Stimulated activated CD8-positive, alpha-beta memory T cell treated with anti-CD3 and anti-CD28 coated beads, Interleukin-7, amount 100 ng/mL, for 48 hours (primary cell): ENCODE measurements at regions not wholly inside any gene's neighbourhood (a gene's known extent, or its start where the extent isn't known, plus 50 kb on each side); places are given as distances from the start of the nearest gene placed in this dataset.

Experiments
- DNase-seq, 2 donors: peaks; one replicate each; pipeline ENCODE4 v3.0.0-alpha.2; 2020; ENCODE audit warnings: low read depth in 1 of 2; ENCODE audit errors: extremely low read depth in 1 of 2

DNA sequence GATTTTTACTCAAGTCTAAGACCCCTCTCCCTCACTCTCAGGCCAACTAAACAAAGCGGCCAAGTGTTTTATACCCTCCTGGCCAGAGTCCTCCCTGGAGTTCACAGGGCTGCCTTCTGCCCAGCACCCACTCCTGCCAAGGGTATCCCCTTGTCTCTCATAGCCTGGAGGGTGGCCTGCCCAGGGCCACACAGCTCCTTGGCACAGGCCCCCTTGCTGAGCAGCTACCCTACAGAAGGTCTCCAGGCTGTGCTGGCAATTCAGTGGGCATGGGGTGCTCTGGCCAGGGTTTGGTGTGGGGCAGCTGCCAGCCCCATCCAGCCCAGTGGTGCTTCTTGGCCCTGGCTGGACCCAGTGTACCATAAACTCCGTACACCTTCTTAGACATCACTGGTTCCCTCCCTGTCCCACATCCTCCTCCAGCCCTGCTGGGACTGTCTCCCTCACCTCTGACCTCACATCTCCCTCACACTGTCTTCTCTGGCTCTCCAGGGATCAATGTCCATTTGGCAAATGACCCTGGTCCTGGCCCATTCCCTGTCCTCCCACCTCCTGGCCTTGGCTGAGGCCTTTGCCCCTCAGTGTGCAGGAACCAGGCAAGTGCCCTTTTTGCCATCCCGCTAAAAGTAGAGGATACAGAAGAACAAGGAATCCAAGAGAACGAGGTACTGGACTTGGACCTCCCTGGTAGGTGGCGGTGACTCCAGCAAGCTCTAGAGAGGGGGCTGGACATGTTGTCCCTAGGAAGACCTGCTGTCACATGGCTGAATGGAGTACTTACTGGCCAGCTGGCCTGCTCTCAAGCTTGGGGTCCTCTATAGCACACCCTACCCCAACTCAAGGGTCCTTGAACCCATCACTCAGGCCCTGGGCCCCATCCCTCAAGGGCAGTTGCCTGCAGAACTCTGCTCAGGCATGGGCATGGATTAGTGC is 50.0 kb upstream of the TRPM1 start:
- DNase-seq: no peak

DNA sequence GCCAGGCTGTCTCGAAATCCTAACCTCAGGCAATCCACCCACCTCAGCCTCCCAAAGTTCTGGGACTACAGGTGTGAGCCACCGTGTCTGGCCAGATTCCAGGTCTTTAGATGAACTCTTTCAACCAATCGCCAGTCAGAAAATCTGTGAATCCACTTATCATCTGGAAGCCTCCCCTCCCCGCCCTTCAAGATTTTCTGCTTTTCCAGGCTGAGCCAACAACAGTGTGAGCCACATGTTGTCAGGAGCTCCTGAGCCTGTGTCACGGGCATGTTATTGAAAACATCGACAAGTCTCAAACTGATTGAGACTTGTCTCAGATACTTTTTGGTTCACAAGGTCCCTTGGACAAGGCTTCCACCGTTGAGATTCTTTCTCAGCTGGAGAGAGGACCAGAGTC is 52.0 kb upstream of the TRPM1 start:
- no peak for DNase-seq

DNA sequence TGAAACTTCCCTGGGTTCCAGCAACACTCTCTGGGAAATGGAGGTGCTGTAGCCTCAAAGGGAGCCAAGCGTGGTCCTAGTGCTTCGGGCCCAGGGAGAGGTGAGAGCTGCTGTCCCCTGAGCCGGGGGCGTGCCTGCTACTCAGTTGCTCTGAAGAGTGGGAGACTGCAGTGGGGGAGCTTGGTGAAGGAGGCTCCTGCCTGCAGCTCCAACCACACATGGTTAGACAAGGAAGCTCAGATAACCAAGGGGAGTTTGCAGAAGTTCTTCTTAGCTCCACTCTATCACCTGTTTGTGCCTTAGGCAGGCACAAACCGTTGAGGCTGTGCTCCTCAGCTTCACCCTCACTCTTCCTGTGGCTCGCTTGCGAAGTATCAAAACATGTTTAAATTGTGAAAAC is 53.6 kb upstream of the TRPM1 start:
- DNase-seq: no peak

DNA sequence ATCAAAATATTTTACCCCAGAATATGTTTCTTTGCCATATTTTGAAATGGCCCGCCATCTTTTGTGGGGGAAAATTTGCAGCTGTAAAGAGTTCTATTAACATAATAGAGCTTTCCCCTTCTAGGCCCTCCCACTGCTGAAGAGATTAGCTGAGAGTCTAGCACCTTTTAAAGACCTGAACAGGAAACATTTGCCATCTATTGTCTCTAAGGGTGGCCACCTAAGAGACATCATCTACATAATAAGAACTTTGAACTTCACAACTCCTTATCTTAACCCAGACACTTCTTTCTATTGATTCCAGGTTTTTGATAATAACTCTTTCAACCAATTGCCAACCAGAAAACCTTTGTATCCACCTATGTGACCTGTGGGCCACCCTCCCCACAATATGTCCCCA is 54.7 kb upstream of the TRPM1 start:
- DNase-seq: no peak

DNA sequence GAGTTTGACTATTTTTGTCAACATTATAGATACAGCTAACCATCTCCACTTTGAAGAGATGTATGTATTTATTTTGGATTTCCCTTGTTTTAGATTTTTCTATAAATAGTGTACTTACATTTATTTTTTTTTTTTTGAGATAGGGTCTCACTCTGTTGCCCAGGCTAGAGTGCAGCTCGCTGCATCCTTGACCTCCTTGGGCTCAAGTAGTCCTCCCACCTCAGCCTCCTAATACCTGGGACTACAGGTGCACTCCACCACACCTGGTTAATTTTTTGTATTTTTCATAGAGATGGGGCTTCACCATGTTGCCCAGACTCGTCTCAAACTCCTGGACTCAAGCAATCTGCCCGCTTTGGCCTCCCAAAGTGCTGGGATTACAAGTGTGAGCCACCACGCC is 55.3 kb upstream of the TRPM1 start:
- DNase-seq: no peak

DNA sequence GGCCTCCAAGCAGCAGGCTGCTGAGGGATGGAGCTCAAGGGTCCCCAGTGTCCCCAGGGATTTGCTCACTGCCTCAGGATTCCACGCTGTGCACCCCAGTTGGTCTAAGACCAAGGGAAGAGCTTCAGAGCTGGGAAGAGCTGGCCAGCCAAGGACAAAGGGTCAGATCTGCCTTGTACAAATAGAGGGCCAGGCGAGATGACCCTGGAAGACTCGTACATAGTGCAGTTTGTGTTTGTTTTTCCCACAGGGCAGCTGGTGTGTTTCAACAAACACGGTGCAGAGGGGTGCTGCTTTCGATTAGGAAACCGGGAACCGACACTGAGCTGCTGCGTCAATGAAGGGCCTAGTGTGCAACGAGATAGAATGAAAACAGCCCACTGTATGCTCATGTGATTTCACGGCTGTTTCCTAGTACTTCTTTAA is 56.1 kb upstream of the TRPM1 start:
- DNase-seq: no peak

DNA sequence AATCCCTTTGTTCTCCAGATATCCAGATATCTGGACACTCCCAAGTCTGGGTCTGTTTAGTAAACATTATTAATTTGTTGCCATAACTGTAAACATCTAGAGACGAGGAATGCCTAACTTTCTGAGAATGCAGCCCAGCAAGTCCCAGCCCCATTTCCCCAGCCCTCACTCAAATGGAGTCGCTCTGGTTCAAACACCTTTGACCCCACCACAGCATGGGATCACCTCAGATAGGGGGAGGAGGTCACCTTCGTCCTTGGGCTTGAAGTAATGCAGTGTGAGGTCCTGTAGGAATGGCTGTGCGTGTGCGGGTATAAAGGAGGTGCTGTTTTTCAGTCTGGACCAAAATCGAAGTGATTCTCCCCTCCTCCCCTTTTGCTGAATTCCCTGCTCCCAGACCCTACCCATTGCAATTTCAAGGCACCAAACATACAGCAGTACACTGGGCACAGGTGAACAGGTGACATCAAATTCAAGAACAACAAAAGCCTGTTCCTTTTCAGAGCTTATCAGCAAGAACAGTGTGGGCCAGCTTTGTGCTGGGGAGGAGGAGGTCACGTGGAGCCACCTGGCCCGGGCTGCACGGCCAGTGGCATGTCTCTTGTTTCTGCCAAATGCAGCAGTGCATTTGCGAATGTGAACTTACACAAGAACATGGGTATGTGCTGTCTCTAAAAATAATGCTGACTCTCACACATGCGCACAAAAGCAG is 57.5 kb upstream of the TRPM1 start:
- no peak for DNase-seq

DNA sequence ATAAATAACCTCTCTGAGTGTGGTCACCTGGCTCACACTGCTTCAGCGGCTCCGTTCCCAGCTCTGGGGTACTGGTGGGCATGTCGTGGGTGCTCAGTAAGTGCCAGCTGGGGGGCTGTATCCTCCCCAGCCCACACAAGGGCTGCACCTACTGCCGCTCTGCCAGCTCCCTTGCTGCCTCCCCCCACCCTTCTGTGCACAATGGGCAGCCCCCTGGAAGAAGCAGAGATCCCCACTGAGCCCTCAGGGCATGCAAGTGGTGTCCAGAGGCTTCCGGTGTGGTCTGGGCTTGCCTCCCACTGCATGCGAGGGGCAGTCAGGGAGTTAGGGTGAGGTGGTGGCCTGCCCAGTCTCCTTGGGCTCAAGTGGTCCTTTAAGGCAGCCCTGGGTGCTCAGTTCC is 58.3 kb upstream of the TRPM1 start:
- no peak for DNase-seq

DNA sequence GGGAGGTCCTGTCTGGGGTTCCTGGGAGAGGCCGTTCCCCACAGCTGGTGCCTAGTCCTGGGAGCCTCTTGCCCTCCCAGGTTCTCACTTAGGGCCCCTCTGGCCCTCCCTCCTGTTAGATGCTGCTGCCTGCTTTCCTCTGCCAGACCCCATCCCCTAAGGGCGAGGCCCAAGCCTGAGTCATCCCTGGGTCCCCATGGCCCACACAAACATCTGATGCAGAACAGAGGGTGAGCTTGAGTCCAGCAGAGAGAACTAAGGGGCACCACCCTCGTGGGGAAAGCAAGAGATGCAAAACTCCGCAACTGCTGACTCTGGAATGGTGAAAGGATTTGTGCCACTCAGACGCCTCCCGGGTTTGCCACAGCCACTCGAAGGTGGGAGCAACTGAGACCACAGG is 58.8 kb upstream of the TRPM1 start:
- DNase-seq: no peak

DNA sequence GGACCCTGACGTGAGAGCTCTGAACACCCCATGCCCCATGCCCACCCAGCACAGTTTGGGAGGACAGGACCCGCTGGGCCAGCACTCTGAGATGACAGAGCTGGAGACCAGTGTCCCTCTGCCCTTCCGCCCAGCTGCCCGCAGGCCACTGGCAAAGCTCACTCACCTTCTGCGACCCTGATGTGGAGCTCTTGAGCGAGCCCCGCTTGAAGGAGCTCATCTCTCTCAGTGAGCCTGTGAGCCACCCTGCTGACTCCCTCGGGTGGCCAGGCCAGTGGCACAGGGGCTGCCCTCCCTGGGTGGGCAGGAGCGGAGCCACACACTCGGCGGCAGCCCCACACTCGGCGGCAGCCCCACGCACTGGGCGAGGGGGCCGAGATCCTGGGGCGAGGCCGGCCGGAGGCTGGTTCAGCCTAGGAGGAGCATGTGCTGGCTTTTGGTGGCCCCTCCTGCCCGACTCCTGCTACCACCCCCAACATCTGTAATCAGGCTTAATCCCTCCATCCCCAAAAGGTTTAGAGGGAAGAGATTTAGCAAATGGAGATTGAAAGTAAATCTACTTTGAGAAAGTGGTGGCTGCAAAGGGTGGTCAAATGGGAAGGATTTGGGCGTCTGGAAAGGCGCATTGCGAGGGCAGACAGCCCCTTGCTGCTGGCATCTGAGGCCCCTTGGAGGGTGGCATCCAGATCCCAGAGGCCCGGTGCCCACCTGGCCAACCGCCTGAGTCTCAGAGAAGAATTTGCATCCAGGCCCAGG is 59.4 kb upstream of the TRPM1 start:
- DNase-seq: no peak

DNA sequence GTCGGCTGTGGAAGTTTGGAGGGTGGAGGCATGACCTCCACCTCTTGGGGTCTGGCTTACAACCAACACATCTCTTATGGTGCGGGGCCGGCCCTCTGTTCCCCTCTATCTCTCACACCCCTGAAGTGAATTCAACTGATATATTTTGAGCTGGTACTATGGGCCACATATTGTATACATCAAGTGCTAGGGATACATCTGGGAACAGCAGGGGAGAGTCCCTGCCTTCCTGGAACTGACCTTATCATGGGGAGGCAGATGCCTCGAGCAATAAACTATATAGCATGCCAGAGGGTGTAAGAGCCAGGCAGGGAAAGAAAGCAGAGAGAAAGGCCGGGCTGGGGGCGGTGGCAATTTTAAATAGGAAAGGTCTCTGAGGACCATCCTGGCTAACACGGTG is 60.4 kb upstream of the TRPM1 start:
- DNase-seq: no peak

DNA sequence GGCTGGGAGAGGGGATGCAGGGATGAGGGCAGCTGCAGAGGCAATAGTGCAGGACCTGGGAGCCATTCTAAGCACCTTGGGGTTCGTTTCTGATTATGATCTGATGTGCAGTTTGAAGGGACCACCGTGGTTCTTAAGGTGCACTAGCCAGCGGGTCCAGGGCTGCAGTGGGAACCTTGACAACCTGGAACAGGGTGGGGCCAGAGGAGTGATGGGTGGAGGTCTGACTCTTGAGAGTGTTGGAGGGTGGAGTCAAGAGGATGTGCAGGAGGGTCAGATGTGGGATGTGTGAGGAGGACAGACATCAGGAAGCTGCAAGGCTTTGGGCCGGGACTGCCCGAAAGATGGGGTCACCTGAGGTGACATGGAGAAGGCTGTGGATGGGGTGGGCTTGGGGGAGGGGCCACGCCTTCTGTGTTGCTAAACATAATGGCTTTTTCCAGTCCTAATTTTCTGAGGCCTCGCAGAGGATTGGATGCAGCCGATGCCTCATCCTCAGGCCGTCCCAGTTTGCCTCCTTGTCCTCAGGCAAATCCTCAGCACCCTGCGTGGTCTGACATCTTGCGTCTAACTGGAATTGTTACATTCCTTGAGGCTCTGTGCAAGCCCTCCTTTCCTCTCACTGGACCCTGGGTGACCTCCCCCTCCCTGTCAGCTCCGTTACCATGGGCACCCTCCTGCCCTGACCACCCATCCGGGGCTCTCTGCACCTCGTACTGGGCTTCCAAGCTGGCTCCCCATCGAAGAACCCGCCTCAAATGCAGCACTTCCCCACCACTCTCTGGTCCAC is 61.4 kb upstream of the TRPM1 start:
- DNase-seq: no peak

DNA sequence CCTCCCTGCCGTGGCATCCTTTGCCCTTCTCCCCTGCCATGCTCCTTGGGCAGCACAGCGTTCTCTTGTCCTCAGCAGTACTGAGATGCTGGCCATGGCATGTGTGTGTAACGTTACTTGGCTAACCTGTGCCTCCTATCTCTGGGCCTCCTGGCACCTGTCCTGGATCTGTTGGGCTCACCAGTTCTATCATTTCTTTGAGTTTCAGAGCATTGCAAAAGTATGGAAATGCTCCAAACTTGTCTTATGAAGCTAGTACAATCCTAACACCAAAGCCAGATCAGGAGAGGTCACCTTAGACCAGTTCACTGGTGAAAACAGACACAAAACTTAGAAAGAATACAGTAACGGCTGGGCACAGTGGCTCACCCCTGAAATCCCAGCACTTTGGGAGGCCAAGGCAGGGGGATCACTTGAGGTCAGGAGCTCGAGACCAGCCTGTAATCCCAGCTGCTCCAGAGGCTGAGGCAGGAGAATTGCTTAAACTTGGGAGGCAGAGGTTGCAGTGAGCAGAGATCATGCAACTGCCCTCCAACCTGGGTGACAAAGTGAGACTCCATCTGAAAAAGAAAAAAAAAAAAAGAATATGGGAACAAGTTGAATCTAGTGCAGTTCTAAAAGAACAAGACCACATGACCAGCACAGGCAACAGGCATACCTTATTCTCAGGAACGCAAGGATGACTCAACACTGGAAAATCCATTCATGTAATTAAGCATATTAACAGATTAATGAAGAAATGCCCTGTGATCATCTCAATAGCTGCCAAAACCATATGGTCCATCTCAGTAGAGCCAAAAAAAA is 62.4 kb upstream of the TRPM1 start:
- no peak for DNase-seq

DNA sequence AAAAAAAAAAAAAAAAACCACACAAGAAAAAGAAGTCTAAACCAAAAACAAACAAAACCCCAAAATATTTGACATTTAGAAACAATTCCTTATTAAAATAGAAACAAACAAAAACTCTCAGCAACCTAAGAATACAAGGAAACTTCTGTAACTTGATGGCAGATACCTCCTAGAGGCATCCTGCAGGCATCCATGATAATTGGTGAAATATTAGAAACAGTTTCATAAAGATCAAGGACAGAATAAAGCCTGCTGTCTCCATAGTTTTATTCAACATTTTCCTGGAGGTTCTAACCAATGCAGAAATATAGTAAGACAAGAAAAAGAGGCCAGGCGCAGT is 63.0 kb upstream of the TRPM1 start:
- no peak for DNase-seq

DNA sequence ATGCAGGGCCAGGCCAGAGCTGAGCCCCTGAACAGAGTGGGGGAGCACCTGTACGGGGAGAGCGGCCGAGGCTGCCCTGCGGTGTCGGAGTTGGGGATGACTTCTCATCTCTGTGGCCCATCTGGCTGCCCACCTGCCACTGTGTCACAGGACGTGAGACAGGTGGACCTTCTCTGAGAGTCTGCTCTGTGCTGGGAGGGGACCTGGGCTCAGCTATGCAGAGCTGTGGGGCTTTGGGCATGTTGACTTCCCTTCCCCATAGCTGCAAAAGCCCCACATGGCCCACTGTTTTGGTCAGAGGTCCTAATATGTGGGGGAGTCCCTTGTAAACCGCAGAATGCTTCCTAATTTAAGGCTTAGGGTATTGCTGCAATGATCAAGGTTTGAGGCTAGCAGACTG is 68.0 kb upstream of the TRPM1 start:
- DNase-seq: no peak

DNA sequence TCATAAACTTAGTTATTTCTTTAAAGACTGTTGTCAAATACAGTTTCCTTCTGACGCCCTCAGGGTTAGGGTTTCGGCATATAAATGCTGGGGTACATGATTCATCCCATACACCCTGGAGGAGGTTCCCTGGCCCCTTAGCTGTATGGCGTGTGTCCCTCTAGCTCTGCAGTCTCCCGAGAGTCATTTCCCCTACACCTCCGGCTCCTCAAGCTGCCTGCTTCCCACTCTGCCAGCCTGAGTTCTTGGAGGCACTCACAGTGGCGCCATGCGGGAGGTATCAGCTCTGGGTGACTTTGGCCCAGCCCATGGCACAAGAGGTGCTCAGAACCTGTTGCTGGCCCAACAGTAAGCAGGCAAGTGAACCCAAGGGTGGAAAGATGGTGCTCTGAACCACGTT is 70.2 kb upstream of the TRPM1 start:
- DNase-seq: no peak

DNA sequence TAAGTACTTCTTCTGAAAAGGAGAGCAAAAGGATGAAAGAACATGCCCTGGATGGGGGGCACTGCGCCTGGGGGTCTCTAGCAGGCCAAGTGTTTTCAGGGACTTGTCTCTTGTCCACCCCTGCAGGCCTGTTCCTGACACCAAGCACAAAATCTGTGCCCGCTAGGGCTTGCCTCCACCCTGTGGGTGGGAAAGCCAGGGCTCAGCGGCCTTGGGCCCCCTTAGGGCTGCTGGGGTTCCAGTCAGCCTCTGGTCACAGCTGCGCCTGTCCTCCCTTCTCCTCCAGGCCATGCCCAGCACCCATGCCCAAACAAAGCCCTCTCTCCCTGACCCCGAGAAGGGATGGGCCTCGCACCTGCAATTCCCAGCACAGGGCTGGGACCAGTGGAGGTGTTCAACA is 71.1 kb upstream of the TRPM1 start:
- DNase-seq: no peak

DNA sequence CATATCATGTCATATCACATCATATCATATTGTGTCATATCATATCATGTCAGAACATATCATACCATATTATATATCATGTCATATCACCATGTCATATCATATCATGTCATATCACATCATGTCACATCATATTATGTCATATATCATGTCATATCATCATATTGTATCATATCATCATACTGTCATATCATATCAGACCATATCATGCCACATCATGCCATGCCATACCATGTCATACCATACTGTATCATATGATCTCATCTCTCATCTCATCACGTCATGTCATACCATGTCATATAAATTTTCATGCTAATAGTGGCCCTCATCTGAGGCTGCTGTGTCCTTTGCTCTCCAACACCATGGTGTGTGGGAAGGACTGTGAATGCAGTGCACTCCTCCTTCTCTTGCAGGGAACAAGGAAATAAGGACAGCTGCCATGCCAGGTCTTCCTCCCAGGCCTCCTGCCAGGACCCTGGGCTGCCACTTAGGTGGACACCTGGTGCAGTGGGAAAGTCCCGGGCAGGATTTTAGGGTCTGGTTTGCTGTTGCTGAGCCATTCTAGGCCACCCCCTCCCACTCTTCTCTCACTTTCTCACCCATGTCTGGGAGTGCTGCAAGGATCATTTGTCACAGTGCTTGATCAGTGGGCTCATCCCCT is 72.4 kb upstream of the TRPM1 start:
- no peak for DNase-seq

DNA sequence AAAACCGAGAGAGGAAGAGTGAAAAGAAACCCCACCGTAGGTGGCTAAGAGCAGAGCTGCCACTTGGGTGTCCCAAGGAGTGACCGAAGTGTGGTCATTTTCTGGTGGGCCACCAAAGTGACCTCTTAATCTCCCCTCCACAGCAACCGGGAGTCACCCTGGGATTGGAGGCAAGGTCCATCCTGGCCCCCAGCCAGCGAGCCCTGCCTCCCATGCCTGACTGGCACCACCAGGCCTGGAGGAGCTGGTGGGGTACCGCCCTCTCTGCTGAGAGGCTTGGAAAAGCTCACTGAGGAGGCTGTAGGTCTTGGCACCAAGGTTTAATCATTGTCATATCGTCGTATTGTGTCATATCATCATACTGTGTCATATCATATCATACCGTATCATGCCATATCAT is 74.0 kb upstream of the TRPM1 start:
- no peak for DNase-seq

DNA sequence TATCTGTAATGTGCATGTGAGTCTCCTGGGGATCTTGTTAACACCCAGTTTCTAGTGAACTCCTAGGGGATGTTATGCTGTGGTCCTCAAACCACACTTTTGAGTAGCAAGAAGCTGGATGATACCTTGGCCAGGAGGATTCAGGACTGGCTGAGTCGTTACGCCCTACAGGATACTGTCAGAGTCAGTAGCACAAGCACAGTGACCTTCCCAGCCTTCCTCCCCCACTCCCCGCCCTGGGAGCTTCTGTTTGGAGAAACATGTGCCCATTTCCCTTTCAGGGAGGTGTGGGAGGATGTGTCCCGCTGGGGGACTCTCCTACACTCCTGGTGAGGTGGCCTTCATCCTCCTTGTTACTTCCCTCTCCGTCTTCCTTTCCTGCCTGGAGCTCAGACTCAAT is 76.4 kb upstream of the TRPM1 start:
- DNase-seq: no peak
